Hepatocyte (in vitro differentiated cells): ENCODE measurements at regions not wholly inside any gene's neighbourhood (a gene's known extent, or its start where the extent isn't known, plus 50 kb on each side); places are given as distances from the start of the nearest gene placed in this dataset.

Experiments used
- DNase-seq: peaks from one replicate; pipeline ENCODE4 v3.0.0-alpha.2; 2016; ENCODE audit warnings: low spot score
- H2AFZ ChIP-seq: fragments of 200-600 bp; sonication (generic); 2 replicates; pipeline ENCODE4 v1.6.0; 2016; ENCODE audit warnings: antibody characterized with exemption, mild to moderate bottlenecking
- H3K27ac ChIP-seq: fragments of 200-600 bp; sonication (generic); 2 replicates; pipeline ENCODE4 v1.5.1; 2016; ENCODE audit warnings: mild to moderate bottlenecking
- H3K27me3 ChIP-seq: fragments of 200-600 bp; sonication (generic); 2 replicates; pipeline ENCODE4 v1.6.1; 2016
- H3K36me3 ChIP-seq: fragments of 200-600 bp; sonication (generic); replicated peaks from 2 replicates; pipeline ENCODE4 v1.5.1; 2016; ENCODE audit warnings: low read depth; ENCODE audit not compliant: insufficient read depth
- H3K4me1 ChIP-seq: fragments of 200-600 bp; sonication (generic); 2 replicates; pipeline ENCODE4 v1.5.1; 2016; ENCODE audit warnings: mild to moderate bottlenecking, moderate library complexity; ENCODE audit not compliant: insufficient read depth
- H3K4me2 ChIP-seq: fragments of 200-600 bp; sonication (generic); 2 replicates; pipeline ENCODE4 v1.6.0; 2016
- H3K4me3 ChIP-seq: fragments of 200-600 bp; sonication (generic); 2 replicates; pipeline ENCODE4 v1.5.1; 2016; ENCODE audit warnings: mild to moderate bottlenecking
- H3K79me2 ChIP-seq: fragments of 200-600 bp; sonication (generic); 2 replicates; pipeline ENCODE4 v1.6.0; 2017; ENCODE audit warnings: mild to moderate bottlenecking
- H3K9me2 ChIP-seq: fragments of 200-600 bp; sonication (generic); replicated peaks from 2 replicates; pipeline ENCODE4 v1.6.0; 2017; ENCODE audit warnings: mild to moderate bottlenecking; ENCODE audit not compliant: insufficient read depth
- H3K9me3 ChIP-seq: fragments of 200-600 bp; sonication (generic); 2 replicates; pipeline ENCODE4 v1.5.1; 2016; ENCODE audit warnings: low read depth, mild to moderate bottlenecking
- H4K20me1 ChIP-seq: fragments of 200-600 bp; sonication (generic); 2 replicates; pipeline ENCODE4 v1.6.0; 2016; ENCODE audit warnings: mild to moderate bottlenecking; ENCODE audit not compliant: insufficient read depth, poor library complexity, severe bottlenecking
- EZH2 ChIP-seq: fragments of 200-600 bp; sonication (generic); IDR thresholded peaks from 2 replicates; pipeline ENCODE4 v1.6.1; 2016; ENCODE audit warnings: antibody characterized with exemption, mild to moderate bottlenecking, borderline replicate concordance
- EZH2phosphoT487 ChIP-seq: fragments of 200-600 bp; sonication (generic); IDR thresholded peaks from one replicate; pipeline ENCODE4 v1.6.1; 2018; ENCODE audit warnings: antibody characterized with exemption, mild to moderate bottlenecking, low read depth, moderate library complexity; ENCODE audit not compliant: unreplicated experiment, severe bottlenecking
- WGBS: methylation state at CpG from one replicate; pipeline ENCODE4 v1.1.6; 2016; ENCODE audit warnings: low lambda C conversion rate; ENCODE audit errors: missing lambda C conversion rate; 5-methylcytosine and 5-hydroxymethylcytosine counted together
- TF ChIP-seq, protein P1 (sequence below): fragments of 200-600 bp; sonication (generic); IDR thresholded peaks from 2 replicates; pipeline ENCODE4 v1.5.1; 2016; ENCODE audit warnings: antibody characterized with exemption, mild to moderate bottlenecking; ENCODE audit not compliant: poor library complexity

DNA sequence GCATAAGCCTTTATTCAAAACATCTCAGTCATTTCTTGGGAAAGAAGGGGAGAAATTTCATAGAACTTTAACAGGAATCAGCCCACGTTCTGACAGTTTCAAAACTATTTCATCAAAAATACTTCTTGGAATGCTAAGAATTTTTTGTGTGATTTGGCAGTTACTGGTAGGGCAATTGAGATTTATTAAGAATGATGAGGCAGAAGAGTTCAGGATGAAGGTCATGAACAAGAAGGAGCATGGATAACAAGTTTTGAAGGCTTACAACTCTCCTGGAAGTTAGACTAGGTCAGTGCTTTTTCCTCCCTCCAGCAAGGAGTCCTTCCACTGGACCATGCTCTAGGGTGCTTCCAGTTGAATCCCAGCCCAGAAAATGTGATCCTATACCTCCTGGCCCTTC is 569.9 kb downstream of the ANKRD7 start:
- Histone ChIP-seq H3K9me3 (no peaks in the 10 kb centered on the region), H4K20me1 (no peaks in the 10 kb centered on the region), H3K4me2 (no peak overlapping the region), H3K79me2 (no peaks in the 10 kb centered on the region), H3K4me1 (no peaks in the 10 kb centered on the region), H3K27me3 (no peaks in the 10 kb centered on the region), H3K9me2 (no peaks in the 10 kb centered on the region), H3K36me3 (no peaks in the 10 kb centered on the region), H3K27ac (no peak overlapping the region), H2AFZ (no peak overlapping the region), H3K4me3 (no peak overlapping the region)
- WGBS: 68% methylated on average over 1 of the region's 1 CpG
- TF ChIP-seq EZH2 (no peak), EZH2phosphoT487 (no peak)
- TF ChIP-seq, protein P1, sequence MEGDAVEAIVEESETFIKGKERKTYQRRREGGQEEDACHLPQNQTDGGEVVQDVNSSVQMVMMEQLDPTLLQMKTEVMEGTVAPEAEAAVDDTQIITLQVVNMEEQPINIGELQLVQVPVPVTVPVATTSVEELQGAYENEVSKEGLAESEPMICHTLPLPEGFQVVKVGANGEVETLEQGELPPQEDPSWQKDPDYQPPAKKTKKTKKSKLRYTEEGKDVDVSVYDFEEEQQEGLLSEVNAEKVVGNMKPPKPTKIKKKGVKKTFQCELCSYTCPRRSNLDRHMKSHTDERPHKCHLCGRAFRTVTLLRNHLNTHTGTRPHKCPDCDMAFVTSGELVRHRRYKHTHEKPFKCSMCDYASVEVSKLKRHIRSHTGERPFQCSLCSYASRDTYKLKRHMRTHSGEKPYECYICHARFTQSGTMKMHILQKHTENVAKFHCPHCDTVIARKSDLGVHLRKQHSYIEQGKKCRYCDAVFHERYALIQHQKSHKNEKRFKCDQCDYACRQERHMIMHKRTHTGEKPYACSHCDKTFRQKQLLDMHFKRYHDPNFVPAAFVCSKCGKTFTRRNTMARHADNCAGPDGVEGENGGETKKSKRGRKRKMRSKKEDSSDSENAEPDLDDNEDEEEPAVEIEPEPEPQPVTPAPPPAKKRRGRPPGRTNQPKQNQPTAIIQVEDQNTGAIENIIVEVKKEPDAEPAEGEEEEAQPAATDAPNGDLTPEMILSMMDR: no peak
- no peak for DNase-seq

DNA sequence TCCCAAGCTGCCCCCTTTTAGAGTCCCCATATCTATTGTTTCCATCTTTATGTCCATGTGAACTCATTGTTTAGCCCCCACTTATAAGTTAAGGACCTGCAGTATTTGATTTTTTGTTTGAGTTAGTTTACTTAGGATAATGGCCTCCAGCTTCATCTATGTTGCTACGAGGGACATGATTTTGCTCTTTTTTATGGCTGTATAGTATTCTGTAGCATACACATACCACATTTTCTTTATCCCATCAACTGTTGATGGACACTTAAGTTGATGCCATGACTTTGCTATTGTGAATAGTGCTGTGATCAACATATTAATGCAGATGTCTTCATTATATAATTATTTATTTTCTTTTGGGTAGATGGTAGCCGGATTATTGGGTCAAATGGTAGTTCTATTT is 576.9 kb downstream of the ANKRD7 start:
- no peaks in the 10 kb centered on the region for H3K9me2 ChIP-seq
- no peak overlapping the region for H3K4me2 ChIP-seq
- no peak overlapping the region for H2AFZ ChIP-seq
- H3K4me1 ChIP-seq: no peaks in the 10 kb centered on the region
- H3K27me3 ChIP-seq: no peaks in the 10 kb centered on the region
- H3K27ac ChIP-seq: no peak overlapping the region
- no peak overlapping the region for H3K4me3 ChIP-seq
- no peak for DNase-seq
- no peaks in the 10 kb centered on the region for H3K79me2 ChIP-seq
- H3K9me3 ChIP-seq: no peaks in the 10 kb centered on the region
- TF ChIP-seq EZH2: no peak
- TF ChIP-seq, protein P1: no peak
- TF ChIP-seq EZH2phosphoT487: no peak
- H3K36me3 ChIP-seq: no peaks in the 10 kb centered on the region
- 96% methylated on average over 2 of the region's 2 CpGs for WGBS
- no peaks in the 10 kb centered on the region for H4K20me1 ChIP-seq

DNA sequence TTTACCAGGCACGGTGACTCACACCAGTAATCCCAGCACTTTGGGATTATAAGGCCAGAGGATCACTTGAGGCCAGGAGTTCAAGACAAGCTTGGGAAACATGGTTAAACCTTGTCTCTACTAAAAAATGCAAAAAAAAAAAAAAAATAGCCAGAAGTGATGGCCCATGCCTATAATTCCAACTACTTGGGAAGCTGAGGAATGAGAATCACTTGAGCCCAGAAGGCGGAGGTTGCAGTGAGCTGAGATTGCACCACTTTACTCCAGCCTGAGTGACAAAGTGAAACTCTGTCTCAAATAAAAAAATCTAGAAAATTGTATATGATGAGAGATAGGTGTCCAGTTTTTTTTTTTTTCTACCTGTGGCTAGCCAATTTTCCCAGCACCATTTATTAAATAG is 578.2 kb downstream of the ANKRD7 start:
- no peaks in the 10 kb centered on the region for H3K9me3 ChIP-seq
- WGBS: 100% methylated on average over 2 of the region's 2 CpGs
- no peaks in the 10 kb centered on the region for H3K36me3 ChIP-seq
- no peaks in the 10 kb centered on the region for H3K9me2 ChIP-seq
- H3K27ac ChIP-seq: no peak overlapping the region
- H3K4me1 ChIP-seq: no peaks in the 10 kb centered on the region
- no peak overlapping the region for H2AFZ ChIP-seq
- no peak overlapping the region for H3K4me3 ChIP-seq
- no peaks in the 10 kb centered on the region for H3K27me3 ChIP-seq
- TF ChIP-seq EZH2phosphoT487 (no peak), EZH2 (no peak)
- TF ChIP-seq, protein P1: no peak
- no peaks in the 10 kb centered on the region for H4K20me1 ChIP-seq
- no peak for DNase-seq
- H3K4me2 ChIP-seq: no peak overlapping the region
- H3K79me2 ChIP-seq: no peaks in the 10 kb centered on the region

DNA sequence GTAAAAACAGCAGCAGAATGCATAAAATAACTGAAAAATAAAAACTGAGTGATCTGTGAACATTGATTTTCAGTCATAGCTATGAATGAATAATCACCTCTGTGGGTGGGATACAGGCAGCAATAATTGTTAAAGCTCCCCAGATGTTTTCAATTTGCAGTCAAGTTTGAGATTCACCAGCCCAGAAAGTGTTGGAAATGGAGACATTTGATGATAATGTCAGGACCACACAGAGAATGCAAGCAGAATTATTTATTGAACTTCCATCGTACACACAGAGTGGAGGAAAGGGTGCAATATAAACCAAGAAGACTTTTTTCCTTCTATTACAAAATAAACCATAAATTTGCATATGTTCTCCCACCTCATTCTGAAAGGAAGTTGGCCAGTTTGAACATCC is 601.7 kb downstream of the ANKRD7 start:
- Histone ChIP-seq H3K4me2 (no peak overlapping the region), H3K27ac (no peak overlapping the region), H3K27me3 (no peaks in the 10 kb centered on the region), H3K79me2 (no peaks in the 10 kb centered on the region), H3K36me3 (no peaks in the 10 kb centered on the region), H3K9me3 (no peaks in the 10 kb centered on the region), H3K9me2 (no peaks in the 10 kb centered on the region), H3K4me1 (no peaks in the 10 kb centered on the region), H3K4me3 (no peak overlapping the region), H2AFZ (no peak overlapping the region), H4K20me1 (no peaks in the 10 kb centered on the region)
- TF ChIP-seq EZH2phosphoT487 (no peak), EZH2 (no peak)
- TF ChIP-seq, protein P1: no peak
- WGBS: 41% methylated on average over 1 of the region's 1 CpG
- DNase-seq: no peak
